ENCODE measurements at regions not wholly inside any gene's neighbourhood (a gene's known extent, or its start where the extent isn't known, plus 50 kb on each side); places are given as distances from the start of the nearest gene placed in this dataset.

GRCh38 chr10:78867555-78867939 is 201.2 kb upstream of the ZMIZ1 start:
- Histone ChIP-seq H3K4me1 (peaks cover 38 to 71% of the 10 kb centered on the region in 2 donors), H3K4me3 (replicated peaks in 1 of 3) (no peak overlapping the region), H3K36me3 (no peaks in the 10 kb centered on the region), H3K27me3 (no peaks in the 10 kb centered on the region), H3K9me3 (no peaks in the 10 kb centered on the region), H3K27ac (peak overlapping the region in 2 of 3 donors; percentile 39 to 72)
- TF ChIP-seq CTCF (IDR thresholded peaks at IDR 0.05), result no peak
- TF ChIP-seq POLR2A (IDR thresholded peaks at IDR 0.05), result no peak
- 93 to 100% methylated on average over 2 of the region's 4 CpGs for WGBS, 2 donors
- intact Hi-C loops (cut with DNase I), result no loop called here
- no peak for DNase-seq

- intact Hi-C loops (cut with DNase I), result no loop called here
- Histone ChIP-seq H3K27ac (peak overlapping the region; percentile 39 to 89 (median 72)), H3K4me1 (peaks cover 35 to 67% of the 10 kb centered on the region in 2 donors), H3K36me3 (no peaks in the 10 kb centered on the region), H3K9me3 (no peaks in the 10 kb centered on the region), H3K27me3 (no peaks in the 10 kb centered on the region), H3K4me3 (replicated peaks in 1 of 3) (no peak overlapping the region)
- no peak for TF ChIP-seq CTCF (IDR thresholded peaks at IDR 0.05)
- no peak for TF ChIP-seq POLR2A (IDR thresholded peaks at IDR 0.05)
- DNase-seq, result no peak
- WGBS, 2 donors, result 86 to 88% methylated on average over 2 to 3 of the region's 3 CpGs
Observed at GRCh38 chr10:78868048-78868447, 200.7 kb upstream of the ZMIZ1 start.

- Histone ChIP-seq H3K36me3 (no peaks in the 10 kb centered on the region), H3K27me3 (no peaks in the 10 kb centered on the region), H3K27ac (peak overlapping the region; percentile 44 to 89 (median 72)), H3K4me1 (peaks cover 32 to 63% of the 10 kb centered on the region in 2 donors), H3K9me3 (no peaks in the 10 kb centered on the region), H3K4me3 (replicated peaks in 1 of 3) (no peak overlapping the region)
- WGBS, 2 donors, result 38 to 46% methylated on average over 5 of the region's 5 CpGs
- TF ChIP-seq POLR2A (IDR thresholded peaks at IDR 0.05) (no peak), CTCF (IDR thresholded peaks at IDR 0.05) (no peak)
- peak; percentile 56 to 61 for DNase-seq
- intact Hi-C loops (cut with DNase I), result no loop called here
Observed at GRCh38 chr10:78868456-78868855, 200.3 kb upstream of the ZMIZ1 start.

- Histone ChIP-seq H3K4me1 (peaks cover 29 to 60% of the 10 kb centered on the region in 2 donors), H3K27me3 (no peaks in the 10 kb centered on the region), H3K36me3 (no peaks in the 10 kb centered on the region), H3K4me3 (replicated peaks in 1 of 3) (no peak overlapping the region), H3K27ac (peak overlapping the region; percentile 44 to 89 (median 72)), H3K9me3 (no peaks in the 10 kb centered on the region)
- 85 to 88% methylated on average over 7 of the region's 7 CpGs for WGBS, 2 donors
- intact Hi-C loops (cut with DNase I), result no loop called here
- no peak for DNase-seq
- TF ChIP-seq CTCF (IDR thresholded peaks at IDR 0.05) (no peak), POLR2A (IDR thresholded peaks at IDR 0.05) (no peak)
Observed at GRCh38 chr10:78868861-78869260, 199.9 kb upstream of the ZMIZ1 start.

- Histone ChIP-seq H3K4me1 (peaks cover 26 to 56% of the 10 kb centered on the region in 2 donors), H3K27ac (peak overlapping the region; percentile 44 to 89 (median 72)), H3K9me3 (no peaks in the 10 kb centered on the region), H3K36me3 (no peaks in the 10 kb centered on the region), H3K27me3 (no peaks in the 10 kb centered on the region), H3K4me3 (replicated peaks in 1 of 3) (no peak overlapping the region)
- intact Hi-C loops (cut with DNase I), result no loop called here
- DNase-seq, result peak; percentile 83 to 85
- 52 to 56% methylated on average over 23 of the region's 23 CpGs for WGBS, 2 donors
- TF ChIP-seq CTCF (IDR thresholded peaks at IDR 0.05), result no peak
- no peak for TF ChIP-seq POLR2A (IDR thresholded peaks at IDR 0.05)
Observed at GRCh38 chr10:78869508-78870454, 199.0 kb upstream of the ZMIZ1 start.

Data from thyroid gland (tissue), 4 donors.